Amniotic epithelial cell (primary cell): ENCODE measurements at regions not wholly inside any gene's neighbourhood (a gene's known extent, or its start where the extent isn't known, plus 50 kb on each side); places are given as distances from the start of the nearest gene placed in this dataset.
"Not testable (repeated sequence)": the region's sequence is repeated elsewhere in the genome, so short reads cannot be mapped to it uniquely, and the experiment has no call there.

Source experiments
- DNase-seq: peaks from one replicate; pipeline ENCODE4 v3.0.0-alpha.2; 2010; ENCODE audit warnings: low read depth

GRCh38 chr12:87566918-87567317, 462.3 kb downstream of the C12orf50 start:
- not testable (repeated sequence) for DNase-seq

DNA sequence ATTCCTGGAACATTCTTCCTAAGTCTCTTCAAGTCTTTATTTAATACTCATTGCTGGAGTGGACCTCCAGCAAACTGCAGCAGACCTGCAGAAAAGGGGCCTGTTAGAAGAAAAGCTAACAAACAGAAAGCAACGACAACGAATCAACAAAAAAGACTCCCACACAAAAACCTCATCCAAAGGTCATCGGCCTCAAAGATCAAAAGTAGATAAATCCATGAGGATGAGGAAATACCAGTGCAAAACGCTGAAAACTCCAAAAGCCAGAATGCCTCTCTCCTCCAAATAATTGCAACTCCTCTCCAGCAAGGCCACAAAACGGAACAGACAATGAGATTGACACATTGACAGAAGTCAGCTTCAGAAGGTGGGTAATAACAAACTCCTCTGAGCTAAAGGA, 472.2 kb downstream of the C12orf50 start:
- no peak for DNase-seq

GRCh38 chr12:87531213-87531612, 498.0 kb downstream of the C12orf50 start:
- not testable (repeated sequence) for DNase-seq

DNA sequence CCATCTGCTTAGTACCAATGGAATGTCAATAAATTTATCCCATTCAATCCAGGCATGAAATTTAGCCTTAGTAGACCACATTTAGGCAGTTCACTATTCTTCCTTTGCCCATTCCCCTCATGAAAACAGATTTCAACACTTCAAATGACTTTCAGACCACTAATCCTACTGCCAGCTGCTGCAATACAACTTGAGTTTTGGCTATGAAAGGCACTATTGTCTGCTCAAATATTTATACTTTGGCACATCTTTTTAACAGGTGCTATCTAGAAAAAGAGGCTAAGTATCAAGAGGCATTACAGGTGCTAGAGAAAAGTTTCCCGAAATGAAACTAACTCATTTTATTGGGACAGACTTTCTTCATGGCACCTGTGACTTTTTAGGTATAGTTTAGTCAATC, 499.8 kb downstream of the C12orf50 start:
- no peak for DNase-seq

DNA sequence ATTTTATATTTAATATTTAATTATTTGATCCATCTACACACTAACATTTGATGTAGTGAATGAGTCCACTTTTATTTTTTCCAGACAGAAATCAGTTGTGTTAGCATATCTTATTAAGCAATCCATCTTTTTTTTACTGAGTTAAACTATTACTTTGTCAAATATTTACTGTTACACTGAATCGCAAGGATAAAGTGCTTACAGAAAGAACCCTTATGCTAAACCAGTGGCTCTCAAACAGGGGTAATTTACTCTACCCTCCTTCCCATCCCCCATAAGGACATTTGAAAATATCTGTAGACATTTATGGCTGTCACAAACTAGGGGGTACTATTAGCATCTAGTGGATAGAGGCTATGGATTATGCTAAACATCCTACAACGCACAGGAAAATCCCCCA, 508.2 kb downstream of the C12orf50 start:
- DNase-seq: no peak

GRCh38 chr12:87518481-87518880, 510.7 kb downstream of the C12orf50 start:
- DNase-seq: peak; percentile 84

- no peak for DNase-seq
Measured at GRCh38 chr12:87518036-87518435, 511.2 kb downstream of the C12orf50 start.

GRCh38 chr12:87513536-87514280, 515.5 kb downstream of the C12orf50 start:
- no peak for DNase-seq

- no peak for DNase-seq
Measured at GRCh38 chr12:87511371-87511770, 517.8 kb downstream of the C12orf50 start.

DNA sequence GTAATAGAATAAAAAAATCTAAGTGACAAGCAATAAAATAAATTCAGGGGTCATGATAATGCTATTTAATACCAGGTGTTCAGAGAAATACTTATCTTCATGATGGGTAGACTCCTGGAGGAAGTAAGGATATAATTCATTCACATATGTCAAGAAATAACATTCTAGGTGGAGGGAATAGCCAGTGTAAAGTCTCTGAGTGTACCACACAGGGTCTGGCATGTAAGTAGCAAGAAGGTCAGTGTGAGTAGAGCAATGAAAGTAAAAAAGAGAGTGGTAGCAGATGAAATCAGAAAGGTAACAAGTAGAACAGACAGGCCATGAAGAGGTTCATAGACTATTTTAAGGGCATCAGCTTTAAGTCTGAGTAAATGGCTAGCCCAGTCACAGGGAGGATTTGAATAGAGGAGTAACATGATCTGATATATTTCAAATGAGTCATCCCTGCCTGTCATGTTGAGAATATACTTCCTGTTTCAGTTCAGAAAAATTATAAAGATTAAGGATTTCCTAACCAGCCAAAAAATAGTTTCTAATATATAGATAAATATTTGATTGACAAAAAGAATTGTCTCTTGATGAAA, 519.9 kb downstream of the C12orf50 start:
- DNase-seq: peak; percentile 82

- DNase-seq: no peak
Measured at GRCh38 chr12:87491598-87491997, 537.6 kb downstream of the C12orf50 start.

- peak; percentile 62 for DNase-seq
Measured at GRCh38 chr12:87491089-87491488, 538.1 kb downstream of the C12orf50 start.

GRCh38 chr12:87469295-87469694, 559.9 kb downstream of the C12orf50 start:
- DNase-seq: peak; percentile 56

DNA sequence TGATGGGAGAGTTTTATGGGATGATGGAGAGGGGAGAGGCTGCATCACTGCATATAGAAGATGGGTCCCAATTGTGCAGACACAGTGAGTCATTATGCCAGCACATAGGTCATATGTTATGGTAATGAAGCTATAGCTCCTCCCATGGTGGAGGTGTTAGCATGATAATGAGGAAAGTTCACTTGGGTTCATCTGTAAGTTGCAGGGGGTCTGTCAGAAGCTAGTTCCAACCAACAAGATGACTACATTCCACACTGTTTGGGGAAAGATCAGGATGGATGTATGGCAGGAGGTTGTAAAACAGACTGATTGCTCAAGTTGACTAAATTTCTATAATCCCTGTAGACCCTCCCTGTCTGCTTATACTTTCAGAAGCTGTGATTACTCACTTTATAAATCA, 561.3 kb downstream of the C12orf50 start:
- DNase-seq: no peak

DNA sequence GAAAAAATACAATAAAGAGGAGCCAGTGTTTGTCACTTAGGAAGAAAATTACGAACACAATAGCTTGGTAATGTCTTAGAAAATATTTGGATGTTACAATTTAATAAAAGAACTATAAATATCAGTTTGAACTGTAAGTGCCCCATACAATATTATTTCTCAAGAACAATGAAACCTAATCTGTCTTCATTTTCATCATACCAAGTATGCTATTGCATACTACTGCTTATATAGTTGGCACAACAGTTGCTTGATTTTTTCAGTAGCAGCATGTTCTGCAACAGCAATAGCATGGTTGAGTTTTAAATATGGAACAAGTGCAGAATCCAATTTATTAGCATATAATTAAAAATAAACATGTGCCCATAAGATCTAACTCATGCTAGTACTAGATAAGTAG, 564.6 kb downstream of the C12orf50 start:
- DNase-seq: no peak

DNA sequence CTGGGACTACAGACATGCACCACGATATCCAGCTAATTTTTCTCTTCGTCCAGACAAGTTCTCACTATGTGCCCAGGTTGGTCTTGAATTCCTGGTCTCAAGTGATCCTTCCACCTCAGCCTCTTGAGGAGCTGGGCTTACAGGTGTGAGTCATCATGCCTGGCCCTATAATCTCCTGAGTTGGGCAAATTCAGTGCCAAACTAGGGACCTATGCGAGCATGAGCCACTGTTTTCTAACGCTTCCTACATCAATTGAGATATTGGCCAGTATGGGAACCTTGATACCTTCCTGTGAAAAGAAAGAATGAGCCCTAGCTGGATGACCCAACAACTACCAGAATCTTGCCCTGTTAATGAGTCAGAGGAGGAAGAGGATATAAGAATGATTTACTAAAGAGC, 585.2 kb downstream of the C12orf50 start:
- no peak for DNase-seq

- DNase-seq: peak; percentile 53
Measured at GRCh38 chr12:87441511-87441910, 587.7 kb downstream of the C12orf50 start.

DNA sequence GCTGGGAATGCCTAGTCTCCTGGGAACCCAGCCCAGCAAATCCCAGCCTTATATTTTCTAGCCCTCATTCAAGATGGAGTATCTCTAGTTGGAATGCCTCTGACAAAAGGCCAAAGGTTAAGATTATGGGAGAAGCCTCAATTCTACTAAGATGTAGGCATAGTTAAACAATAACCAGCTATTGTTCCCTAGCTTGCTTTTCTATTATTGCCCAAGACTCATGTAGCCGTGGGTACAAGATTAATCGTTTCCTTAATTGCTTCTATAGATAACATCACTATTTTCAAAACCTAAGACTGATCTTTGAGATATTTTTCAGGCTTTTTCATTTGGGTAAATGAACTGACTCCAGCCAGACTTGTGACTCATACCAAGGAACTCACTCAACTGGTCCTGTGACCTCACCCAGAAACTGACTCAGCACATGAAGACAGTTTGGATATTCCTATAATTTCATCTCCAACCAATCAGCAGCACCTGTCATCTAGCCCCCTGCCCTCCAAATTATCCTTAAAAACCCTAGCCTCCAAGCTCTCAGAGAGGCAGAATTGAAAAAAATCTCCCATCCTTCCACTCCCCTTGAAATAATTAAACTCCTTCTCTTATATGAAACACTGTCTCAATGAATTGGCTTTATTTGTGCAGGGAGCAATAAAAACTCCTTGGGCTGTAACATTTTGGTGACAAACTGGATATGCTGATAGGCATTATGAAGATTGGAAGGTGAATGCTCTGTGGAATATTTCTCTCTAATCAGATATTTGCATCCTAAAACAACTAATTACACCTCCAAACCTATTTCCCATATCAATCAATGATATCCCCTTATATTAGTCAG, 589.0 kb downstream of the C12orf50 start:
- peak; percentile 96 for DNase-seq

DNA sequence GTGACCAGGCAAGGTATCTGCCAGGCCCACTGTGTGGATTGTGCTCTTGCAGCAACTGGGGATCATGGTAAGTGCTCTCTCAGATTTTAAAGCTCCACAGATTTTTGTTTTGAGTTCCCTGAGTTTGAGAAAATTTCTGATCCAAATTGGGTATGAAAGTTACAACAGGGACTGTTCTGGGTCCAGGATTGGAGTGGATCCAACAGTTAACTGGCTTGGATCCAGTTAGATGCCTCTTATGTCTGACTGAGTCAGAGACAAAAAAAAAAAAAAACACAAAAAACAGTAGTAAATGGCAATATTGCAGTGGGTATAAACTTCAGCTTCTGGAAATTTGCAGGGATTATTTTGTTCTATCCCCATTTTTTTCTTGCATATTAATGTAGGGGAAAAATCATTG, 598.8 kb downstream of the C12orf50 start:
- DNase-seq: no peak

DNA sequence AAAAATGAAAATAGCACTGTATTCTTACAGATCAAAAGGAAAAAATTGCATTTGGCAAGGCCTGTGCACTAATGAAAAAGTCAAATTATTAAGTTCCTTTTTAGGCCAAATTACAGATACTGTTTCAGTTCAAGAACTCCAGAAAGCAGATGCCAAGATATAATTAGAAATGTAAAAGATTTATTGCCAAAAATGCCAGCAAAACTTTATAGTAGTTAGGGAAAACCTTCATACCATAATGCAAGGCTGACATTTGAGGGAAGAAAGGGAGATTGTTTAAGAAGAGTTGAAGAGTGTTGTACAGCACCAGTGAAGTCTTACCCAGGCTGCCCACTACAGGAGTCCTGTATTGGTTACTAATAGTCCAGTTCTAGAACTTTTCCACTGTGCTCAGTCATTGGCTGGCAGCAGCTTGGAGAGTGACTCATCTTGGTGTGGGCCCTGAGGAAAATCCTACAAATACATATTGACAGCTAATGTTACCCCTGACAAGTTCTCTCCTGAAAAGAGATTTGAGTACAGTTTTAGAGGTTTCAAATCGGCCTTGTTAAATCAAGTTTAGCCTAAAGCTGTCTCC, 600.4 kb downstream of the C12orf50 start:
- peak; percentile 54 for DNase-seq

DNA sequence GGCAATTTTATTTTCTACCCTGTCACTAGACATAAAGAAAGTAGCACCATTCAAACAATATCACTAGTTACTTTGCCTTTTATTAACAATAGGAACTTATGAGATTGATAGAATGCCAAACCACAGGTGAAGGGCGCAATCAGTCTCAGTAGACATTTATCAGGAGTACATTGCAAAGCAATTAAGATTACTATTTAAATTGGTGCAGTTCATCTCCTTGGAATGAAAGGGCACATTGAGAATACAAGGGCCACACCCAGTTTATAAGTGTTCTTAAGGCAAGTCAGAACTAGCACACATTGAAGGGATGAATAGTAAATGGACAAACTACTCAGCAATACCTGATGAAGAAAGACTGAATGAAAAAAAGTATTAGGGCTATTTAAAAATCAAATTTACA, 601.4 kb downstream of the C12orf50 start:
- DNase-seq: no peak

DNA sequence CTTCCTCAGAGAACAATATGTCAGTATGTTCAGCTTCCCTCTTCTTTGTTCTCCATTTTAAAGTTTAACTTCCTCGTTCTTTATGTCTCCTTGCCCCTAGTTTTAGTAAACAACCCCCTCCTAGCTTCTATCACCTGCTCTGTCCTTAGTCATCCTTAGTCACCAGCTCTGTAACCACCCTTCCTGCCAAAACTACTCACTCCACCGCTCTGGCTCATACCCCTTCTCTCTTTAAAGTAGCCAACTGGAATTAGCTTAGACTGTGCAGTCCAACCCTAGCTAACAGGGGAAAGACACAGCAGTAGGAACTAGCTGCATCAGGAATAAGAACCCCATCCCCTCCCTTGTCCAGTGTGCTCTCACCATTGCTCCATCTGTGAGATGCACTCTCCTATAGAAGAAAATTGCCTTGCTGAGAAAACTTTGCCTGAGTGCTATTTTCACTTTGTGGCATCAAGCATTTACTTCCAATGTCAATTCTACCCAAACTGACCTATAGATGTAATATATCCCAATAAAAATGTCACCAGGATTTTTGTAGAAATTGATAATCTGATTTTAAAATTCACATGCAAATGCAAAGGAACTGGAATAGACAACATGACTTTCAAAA, 603.2 kb downstream of the C12orf50 start:
- DNase-seq: no peak
